ENCODE measurements at regions not wholly inside any gene's neighbourhood (a gene's known extent, or its start where the extent isn't known, plus 50 kb on each side); places are given as distances from the start of the nearest gene placed in this dataset.

DNA sequence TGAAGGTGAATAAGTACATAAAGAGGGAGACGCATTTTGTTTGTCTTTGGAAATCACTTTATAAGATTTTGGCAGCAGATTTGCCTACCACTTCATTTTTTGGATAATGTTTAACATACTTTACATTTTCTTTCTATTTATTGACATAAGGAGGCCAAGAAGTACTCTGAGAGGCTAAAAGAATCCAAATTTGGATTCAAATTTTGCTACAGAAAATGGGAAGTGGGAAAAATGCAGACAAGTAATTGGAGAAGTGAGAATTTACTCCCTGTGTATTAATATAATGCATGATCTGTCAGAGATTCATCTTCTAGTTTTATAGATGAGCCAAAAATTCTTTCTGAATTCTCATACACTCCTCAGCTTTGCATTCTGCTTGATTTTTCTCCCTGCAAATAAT is 411.2 kb upstream of the CTNND2 start:
- FAIRE-seq = no peak

GRCh38 chr5:12313602-12314001 is 409.4 kb upstream of the CTNND2 start:
- no peak for FAIRE-seq

- no peak for FAIRE-seq
Observed at GRCh38 chr5:12312343-12312742, 408.1 kb upstream of the CTNND2 start.

DNA sequence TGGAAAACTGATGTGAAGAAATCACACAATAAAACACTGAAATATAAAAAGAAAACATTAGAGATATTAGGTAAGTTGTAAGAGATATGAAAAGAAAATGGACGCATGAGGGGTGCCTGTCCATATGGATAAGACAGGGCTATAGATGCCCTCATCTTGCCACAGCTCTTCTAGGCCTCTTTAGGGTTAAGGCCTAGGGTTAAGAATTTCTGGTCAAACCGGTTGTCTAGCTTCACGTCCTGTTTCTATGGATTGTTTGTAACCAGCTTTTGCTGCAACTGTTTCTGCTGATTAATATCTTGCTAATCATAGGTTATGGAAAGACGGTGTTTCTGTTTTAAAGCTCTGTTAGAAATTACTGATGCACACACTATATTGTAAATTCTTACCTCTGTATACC is 389.9 kb upstream of the CTNND2 start:
- FAIRE-seq = no peak

- no peak for FAIRE-seq
Observed at GRCh38 chr5:12292610-12293204, 388.5 kb upstream of the CTNND2 start.

DNA sequence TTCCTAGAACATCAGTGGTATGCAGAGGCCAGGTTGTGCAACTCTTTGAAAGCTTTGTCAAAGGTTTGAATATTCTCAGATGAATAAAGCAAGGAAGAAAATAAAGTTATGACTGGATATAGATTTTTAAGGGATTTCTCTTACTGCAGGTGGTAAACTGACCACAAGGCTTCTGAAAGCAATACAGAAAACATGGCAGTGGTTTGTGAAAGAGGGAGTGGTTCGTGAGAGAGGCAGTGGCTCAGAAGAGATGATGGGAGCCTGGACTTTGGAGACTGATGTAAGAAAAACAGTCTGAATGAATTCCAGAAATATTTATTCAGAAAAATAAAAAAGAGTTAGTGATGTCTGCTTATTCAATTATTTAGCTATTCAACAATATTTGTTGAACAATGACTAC is 380.4 kb upstream of the CTNND2 start:
- no peak for FAIRE-seq

- FAIRE-seq = no peak
Observed at GRCh38 chr5:12277504-12278192, 373.4 kb upstream of the CTNND2 start.

GRCh38 chr5:12274236-12274635 is 370.0 kb upstream of the CTNND2 start:
- no peak for FAIRE-seq

DNA sequence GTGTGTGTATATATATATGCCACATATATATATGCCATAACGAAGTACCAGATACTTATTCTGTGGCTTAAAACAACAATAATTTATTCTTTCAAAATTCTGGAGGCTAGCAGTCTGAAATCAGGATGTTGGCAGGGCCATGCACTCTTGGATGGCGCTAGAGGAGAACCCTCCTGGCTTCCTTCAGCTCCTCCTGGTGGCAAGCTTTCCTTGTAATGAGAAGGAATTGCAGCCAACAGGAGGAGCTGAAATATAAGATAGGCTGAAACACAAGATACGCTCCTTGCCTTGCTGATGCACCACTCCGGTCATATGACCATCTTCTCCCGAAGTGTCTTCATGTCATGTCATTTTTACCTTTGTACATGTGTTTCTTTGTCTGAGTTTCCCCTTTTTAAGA is 368.1 kb upstream of the CTNND2 start:
- no peak for FAIRE-seq

DNA sequence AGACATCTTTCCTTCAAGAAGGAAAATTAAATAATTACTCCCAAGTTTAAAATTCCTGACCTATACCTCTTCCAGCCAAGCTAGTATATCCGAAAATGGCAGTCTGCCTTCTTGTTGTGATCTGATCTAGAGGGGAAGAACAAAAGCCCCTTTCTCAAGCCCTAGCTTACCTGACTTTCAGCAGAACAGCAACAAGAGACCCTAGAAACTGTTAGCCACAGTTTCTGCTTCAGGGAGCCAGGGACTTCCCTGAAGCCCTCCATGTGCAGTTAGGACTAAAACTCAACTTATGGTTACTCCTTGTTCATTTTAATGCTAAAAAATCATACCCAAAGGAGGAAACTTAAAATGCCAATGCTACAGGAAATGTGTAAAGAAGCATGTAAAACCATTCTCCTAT is 366.7 kb upstream of the CTNND2 start:
- no peak for FAIRE-seq

DNA sequence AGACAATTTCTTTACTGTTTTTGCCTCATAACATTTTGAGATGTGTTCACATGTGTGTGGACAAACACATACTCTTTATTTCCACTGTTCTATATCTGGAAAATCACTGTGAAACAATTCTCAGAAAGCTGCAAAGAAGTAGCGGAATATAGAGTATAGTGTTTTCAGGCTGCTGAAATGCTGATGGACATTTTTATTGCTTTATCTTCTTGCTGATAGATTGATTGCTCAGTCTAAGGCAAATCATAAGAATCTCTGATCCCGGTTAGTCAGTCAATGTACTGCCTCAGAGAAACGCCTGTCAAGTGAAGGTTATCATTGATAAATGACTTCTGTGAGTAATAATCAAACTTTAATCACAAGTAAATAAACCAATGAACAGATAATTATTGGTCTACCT is 364.9 kb upstream of the CTNND2 start:
- no peak for FAIRE-seq

- FAIRE-seq = no peak
Observed at GRCh38 chr5:12258549-12258948, 354.3 kb upstream of the CTNND2 start.

DNA sequence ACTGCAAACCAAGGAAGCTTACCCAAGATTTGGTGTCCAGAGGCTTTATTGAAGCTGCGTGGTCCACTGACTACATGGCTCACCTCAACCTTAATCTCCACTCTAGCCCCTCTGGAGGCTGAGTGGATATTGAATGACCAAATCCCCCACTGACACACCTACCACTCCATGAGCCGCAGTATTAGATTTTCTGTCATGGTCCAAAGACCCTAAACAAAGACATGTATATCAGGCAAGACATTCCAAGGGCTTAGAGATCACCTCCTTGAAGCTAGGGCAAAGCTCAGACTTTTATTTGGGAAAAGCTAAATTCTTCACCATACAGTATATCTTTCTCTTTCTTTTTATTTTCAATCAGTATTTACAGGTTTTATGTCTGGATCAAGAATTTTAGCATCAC is 346.2 kb upstream of the CTNND2 start:
- no peak for FAIRE-seq

DNA sequence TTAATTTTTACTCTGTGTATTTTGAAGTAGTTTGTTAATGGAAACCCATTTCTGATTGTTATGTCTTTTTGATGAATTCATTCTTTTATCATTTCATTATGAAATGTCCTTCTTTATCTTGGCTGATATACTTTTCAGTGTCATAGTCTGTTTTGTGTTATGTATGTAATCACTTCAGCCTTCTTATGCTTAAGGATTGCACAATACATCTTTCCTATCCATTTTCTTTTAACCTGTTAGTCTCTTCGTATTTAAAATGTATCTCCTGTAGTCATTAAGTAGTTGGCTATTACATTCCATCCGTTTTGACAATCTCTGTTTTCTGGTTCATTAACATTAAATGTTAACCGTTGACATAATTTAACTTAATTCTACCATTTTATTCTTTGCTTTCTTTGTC is 344.6 kb upstream of the CTNND2 start:
- no peak for FAIRE-seq

- no peak for FAIRE-seq
Observed at GRCh38 chr5:12246036-12246435, 341.8 kb upstream of the CTNND2 start.

GRCh38 chr5:12245429-12245828 is 341.2 kb upstream of the CTNND2 start:
- FAIRE-seq = no peak

DNA sequence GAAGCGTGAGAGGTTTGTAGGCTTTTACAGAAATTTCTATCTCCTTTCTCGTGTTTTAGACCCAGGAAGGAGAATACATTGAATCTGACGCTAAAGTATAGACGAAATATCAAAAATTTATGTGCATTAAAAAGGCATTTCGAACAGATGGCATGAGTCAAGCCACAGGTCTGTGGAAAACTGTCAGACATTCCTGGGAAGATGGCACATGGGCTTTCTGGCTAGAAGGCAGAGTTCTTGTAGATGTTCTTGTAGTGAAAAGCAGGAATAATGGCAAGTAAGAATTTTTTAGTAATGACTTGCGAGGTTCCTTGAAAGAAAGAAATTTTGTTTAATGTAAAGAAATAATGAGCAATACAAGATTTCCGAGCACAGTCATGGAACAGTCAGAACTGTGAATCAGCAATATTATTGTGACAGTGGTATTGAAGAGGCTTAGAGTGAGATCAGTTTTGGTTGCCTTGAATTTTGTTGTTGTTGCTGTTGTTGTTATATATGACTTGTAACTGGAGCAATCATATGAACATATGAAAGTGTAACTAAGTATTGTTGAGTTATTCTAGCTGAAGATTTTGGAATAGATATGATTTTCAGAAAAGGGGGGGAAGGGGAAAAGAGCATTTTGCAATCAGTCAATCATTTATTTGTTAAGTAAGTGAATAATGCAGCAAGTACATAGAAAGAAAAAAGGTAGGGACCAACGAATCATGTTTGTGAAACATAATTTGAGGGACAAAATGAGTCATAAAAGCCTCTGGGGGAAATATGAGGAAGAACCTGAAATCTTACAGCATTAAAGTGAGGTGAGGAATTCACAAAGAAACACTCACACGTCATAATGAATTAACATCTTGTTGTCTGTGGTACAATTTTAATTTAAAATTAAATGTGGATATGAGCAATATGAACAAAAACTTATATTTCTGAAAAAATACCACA is 339.0 kb upstream of the CTNND2 start:
- FAIRE-seq = no peak

DNA sequence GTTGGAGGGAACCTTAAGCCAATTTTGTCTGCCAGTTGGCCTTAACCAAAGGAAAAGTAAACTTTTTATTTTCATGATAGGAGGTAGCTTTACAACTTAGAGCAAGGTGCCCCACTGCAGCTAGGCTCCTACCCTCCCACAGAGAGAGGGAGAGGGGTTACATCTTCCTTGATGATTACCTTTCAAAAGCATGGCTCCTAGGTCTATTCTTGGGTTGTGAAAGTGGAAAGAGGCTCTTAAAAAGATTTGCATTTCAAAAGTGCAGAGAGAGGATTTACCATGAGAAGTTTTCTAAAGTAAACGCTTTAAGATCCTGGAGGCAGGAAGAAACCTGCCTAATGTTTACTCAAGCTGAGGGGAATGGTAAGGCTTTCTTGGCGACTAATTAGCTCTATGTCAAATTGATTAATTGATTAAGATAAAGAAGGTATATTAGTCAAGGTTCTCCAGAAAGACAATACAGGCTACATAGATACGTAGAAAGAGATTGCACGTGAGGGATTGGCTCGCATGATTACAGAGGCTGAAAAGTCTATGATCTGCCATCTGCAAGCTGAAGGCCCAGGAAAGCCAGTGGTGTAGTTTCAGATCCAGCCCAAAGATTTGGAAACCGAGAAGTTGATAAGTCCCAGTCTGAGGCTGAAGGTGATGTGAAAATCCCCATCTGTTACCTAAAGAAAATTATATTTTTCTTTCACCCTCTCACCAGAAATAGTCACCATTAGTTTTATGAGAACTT is 333.8 kb upstream of the CTNND2 start:
- no peak for FAIRE-seq

GRCh38 chr5:12230659-12231058 is 326.4 kb upstream of the CTNND2 start:
- no peak for FAIRE-seq

GRCh38 chr5:12217039-12217438 is 312.8 kb upstream of the CTNND2 start:
- FAIRE-seq = no peak

DNA sequence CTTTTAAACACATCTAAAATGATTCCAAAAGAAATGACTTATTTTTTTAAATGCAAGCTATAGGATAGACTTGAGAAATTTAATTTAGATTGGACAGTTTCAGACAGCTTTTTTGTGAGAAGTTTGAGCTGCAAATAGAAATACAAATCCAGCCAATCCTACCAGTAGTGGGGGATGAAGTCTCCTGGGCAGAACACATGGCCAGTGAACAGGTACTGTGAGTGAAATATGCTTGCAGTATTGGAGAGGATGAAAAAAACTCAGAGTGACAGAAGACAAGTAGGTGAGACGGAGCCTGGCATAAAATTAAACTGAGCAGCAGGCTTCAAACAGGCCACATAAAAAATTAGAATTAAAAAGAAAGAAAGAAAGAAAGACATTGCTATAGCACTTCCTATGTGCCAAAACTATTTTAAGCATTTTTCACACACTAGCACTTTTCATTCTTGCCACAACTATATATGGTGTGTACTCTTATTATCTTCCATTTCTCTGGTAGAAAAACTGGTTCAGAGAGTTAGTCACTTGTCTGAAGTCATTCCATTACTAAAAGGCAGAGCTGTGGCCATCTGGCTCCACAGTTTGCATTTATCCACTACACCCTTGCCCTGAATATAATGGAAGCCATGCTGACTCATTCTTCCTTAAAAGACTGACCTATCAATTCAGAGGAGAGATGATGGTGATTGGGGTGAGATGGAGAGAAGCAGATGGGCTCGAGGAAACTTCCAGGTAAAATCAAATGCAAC is 310.2 kb upstream of the CTNND2 start:
- FAIRE-seq = no peak

DNA sequence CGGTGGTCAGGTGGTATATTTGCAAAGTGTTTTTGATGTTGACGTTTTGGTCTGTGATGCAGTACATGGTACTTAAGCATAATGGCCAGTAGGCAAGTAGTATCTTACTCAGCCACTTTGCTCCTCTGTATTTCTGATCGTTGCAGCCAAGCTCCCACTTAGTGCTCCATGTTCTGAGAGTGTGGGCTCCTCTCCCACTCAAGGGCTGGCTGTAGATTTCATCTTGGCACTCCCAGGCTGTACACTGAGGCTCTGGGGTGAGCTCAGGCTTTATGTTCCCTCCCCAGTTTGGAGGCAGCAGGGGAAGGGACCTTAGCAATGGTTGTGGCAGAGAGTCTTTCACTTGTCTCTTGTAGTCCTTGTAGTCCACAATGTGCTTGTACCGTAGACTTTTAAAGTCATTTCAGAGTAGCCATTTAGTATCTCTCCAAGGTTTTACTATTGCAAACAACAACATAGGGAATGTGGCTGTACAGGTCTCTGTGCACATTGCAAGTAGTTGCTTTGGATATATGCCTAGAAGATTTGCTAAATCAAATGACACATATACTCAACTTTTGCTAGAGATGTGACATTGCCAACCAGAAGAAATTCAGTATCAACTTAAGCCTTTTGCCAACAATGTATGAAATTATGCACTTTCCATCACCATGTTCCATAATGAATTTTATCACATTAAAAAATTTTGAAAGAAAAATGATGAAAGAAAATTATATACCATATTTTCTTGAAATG is 304.3 kb upstream of the CTNND2 start:
- FAIRE-seq = no peak

Measured in TTC549 (cell line).